ENCODE measurements at regions not wholly inside any gene's neighbourhood (a gene's known extent, or its start where the extent isn't known, plus 50 kb on each side); places are given as distances from the start of the nearest gene placed in this dataset.

DNA sequence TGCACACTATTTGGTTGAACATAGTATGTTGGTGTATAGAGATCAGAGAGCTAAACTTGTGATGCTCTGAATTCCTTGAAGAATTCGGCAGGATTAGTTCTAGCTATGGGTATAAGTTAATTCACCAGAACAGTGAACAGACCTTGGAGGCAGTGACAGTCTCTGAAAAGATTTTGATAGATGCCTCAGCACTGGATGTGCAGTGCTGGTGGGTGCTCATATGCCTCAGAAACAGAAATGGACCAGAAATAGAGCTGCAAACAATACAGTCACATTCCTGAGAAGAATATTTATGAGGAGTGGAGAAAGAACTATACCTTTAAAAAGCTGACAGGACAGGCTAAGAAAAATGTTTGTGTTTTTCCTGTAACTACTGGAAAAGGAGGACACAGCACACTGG lies 747.7 kb downstream of the KCTD16 start:
- DNase-seq: no peak

DNA sequence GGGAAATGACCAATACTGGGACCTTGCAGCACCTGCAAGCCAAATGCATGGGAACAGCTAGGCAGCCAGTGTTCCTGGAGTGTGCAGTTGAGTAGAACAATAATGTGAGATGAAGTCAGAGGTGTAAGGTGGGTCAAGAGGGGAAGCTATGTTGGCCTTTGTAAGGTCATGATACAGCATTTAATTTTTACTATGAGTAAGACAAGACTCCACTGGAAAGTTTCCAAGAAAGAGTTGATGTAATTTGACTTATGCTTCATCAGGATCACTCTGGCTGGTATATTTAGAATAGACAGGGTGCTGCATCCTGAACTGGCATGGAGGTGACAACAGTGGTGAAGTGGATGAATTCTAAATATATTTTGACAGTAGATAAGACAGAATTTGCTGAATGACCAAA lies 744.8 kb downstream of the KCTD16 start:
- no peak for DNase-seq

DNA sequence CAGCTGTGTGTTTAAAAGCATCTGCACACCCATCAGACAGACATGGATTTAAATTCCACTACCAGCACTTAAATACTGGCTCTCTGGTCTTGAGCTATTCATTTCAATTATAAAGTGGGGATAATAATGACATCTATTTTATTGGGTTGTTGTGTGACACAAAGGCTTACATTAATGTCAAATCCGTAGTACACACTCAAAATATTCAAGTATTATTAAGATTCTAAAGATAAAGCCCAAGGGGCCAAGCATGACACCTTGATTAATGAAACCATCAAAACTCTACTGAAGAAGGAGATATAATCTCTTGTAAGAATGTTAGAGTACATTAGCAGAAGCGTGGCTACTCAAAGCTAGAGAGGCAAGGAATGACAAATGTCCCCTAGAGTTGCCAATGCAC lies 743.0 kb downstream of the KCTD16 start:
- peak; percentile 62 to 66 for DNase-seq

DNA sequence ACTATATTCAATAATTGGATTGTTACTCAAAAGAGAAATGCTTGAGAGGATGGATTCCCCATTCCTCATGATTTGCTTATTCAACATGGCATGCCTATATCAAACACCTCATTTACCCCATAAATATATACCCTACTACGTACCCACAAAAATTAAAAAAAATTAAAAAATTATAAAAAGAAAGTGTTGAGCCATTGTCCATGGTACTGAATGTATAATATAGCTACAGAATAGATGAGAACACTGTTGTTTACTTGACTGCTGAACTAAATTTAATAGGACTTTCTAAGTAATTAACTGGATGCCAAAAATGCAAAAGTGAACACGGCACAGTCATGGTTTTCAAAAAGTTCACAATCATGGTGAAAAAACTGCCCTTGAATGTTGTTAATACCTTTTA lies 725.8 kb downstream of the KCTD16 start:
- DNase-seq: no peak

DNA sequence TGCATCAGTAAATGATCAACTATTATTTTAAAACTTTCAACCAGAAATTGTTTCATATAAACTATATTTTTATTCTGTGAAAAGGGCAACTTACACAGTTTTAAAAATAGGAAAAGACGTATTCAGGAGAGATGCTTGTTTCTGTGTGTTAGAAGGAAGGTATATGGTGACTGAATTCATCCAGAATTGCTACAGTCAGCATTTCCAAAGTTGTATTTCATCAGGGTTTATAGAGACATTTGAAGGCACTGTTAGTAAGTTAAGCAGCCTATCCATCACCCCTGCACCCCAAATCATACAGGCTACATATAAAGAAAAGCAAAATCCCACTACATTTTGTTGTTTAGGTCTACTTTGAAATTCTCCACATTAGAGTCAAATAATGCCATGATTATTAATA lies 716.0 kb downstream of the KCTD16 start:
- no peak for DNase-seq

DNA sequence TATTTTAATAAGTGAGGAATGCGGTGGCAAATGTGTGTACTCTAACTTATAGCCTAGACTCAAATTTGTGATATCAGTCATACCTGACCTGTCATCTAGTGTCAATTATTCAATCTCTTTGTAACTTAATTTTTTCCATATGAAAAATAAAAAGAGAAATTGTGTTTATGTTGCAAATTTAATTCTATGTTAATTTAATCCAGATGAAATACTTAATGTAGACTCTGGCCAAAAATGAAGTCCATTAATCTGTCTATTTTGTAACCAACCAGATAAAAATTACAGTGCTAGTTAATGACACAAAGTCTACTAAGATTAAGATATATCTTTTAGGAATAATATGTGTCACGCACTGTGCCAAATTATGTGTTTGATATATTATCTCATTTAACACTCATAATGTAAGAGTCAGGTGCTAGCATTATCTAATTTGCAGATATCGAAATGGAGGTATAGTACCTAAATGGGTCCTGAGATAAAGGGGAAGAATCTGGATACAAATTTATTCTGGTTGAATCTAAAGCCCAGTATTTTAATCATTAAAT lies 712.1 kb downstream of the KCTD16 start:
- DNase-seq: no peak

DNA sequence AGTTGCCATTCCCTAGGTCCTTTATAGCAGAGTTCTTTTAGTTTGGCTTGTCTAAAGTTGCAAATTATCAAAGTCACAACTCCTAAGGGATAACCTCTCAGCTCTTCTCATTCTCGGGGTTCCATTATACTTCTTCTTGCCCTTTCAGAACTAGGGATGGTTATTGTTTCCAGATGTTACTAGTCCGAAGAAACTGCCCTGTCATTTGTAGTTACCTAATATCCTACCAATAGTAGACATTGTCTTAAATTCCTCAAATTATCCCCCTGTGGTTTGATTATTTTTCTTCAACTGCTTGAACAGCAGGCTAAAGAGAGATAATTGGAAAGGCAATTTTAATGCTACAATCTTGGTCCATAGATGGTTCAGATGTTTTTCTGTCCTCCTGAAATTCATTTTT lies 709.8 kb downstream of the KCTD16 start:
- DNase-seq: no peak

DNA sequence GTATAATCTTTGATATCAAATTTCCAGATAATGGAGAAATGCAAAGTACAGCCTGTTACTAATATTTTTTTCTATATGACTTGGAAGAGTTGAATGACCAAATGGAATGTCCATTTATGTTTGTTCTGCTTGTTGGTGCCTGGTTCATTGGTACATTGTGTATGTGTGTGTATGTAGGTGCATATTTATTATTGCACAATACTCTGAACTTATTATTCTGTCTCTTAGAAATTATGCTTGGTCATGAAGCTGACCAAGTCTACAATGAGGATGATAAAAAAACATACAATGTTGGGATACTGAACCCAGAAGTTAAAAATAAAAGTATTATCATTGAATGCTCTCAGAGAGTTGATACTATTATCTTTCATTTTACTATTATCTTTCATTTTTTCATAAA lies 706.3 kb downstream of the KCTD16 start:
- DNase-seq: no peak

DNA sequence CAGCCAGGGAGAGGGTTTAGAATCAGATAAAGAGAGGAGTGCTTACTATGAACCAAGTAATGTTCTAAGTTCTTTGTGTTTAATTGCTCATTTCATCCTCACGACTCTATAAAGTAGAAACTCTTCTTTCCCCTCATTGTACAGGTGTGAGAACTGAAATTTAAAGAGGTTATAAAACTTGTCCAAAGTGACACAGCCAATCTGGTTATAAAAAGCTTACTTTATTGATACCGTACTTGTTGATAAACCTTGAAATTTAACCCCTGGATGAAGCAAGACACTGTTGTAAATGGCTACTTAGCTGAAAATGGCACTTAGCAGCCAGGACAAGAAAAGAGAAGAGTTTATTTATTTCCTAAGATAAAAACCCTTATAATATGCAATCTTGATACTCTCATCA lies 702.4 kb downstream of the KCTD16 start:
- no peak for DNase-seq

DNA sequence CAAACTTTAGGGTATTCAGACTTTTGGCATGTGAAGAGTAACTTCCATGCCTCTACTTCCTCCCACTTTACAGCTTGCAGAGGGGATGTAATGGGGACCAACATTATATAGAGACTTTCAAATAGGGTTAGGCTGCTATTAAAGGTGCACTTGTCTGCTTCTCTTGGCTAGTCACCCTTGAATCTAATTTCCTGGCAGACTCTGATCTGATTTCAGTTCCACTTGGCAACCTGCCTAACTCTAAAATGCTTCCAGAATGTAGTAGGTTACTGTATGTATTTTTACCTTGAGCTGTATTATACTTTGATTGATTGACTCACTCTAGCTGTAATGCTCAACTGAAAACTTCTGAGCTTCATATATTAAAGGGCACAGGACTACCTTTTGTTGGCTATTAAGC lies 693.4 kb downstream of the KCTD16 start:
- DNase-seq: no peak

DNA sequence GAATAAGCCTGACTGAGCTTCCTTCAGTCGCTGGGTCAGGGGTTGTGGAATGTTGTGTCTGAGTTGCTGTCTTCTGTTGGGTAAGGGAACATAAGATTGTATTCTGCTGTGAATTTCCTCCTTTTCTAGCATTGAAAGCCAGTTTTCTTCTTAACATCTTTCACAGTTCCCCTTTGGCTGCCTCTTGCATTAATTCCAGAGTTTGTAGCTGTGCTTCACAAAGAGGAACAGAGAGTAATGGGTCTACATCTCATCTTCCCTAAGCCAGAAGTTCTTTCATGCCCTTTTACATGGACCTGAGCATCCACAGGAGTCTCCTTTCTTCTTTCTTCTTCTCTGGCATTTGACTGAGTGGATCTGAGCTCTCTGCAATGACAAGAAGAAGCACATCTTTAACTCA lies 686.8 kb downstream of the KCTD16 start:
- no peak for DNase-seq

DNA sequence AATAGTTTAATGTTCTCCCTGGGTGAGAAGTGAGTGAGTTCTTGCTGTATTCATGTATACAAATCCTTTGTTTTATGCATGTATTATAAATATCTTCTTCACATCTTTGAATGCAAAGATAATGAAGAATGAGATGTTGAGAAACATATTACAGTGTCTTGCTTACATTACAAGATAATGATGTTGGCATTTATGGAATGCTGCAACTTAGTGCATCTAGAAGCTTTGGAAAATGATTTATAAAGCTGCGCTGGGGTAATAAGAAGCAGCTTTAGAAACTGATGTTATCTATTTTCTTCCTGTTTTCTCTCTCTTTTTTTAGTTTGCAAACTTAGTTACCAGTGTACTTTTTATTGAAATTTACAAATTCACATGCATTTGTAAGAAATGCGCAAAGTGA lies 673.4 kb downstream of the KCTD16 start:
- DNase-seq: no peak

DNA sequence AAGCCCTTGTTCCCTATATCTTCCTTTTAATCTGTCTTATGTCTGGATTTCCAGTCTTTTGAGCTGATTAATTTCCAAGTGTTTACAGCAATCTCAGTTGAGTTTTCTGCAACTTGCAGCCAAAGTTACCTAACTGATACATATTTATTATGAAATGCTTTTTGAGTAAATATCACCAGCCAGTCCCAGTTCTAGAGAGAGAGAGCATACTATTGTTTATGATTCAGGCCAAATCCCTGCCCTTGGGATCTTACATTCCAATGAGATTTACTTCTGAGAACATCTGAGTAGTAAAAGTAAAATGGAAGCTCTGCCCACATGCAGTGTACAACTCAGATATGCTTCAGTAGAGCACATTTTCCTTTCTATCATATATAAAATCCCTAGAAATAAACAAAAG lies 661.7 kb downstream of the KCTD16 start:
- no peak for DNase-seq

DNA sequence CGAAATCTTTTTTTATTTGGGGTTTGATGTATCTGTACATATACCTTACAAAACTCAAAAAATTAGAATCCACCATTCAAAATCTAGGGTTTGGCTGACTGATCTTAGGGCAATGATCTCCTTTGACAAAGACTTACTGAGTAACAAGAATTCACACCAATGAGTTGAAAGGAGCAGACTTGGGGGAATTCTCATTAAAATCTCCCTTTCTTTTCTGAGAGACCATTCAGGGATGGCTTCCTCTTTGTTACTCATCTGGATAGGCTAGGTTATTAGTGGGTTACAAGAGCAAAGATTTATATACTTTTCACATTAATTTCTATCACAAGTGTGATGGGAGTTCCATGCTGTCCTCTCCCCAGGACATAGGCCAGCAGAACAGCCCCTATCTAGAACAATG lies 661.0 kb downstream of the KCTD16 start:
- no peak for DNase-seq

DNA sequence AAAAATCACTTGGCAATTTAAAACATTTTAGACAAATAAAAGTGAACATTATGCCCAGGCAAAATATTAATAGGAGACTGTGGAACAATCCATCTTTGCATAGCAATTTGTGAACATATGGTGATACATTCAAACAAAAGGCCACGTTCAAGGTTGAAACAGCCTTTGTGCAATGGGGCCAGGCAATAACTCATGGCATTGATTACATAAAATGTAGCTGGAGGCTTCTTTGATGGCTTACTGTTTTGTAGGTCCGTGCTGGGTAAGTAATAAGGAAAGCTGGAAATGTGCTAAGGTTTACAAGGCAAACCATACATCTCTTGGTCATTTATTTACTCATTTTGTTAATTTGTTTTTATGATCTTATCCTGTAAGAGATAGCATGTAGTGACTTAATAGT lies 651.8 kb downstream of the KCTD16 start:
- no peak for DNase-seq

DNA sequence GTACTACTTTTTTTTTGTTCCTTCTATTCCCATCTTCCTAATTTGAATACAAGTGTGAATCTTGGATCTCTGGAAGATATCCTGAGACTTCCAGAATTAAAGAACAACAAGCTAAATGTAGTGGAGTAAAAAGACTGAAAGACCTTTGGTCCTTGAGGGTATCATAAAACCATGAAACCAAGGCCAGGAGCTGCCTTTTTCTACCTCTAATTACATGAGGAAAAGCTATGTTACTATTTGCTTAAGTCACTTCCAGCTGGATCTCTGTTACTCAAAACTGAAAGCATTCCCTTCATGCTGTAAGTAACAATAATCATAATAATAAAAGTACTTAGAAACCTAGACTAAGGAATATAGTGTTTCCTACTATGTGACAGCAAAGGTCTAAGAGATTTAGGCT lies 649.6 kb downstream of the KCTD16 start:
- DNase-seq: no peak

DNA sequence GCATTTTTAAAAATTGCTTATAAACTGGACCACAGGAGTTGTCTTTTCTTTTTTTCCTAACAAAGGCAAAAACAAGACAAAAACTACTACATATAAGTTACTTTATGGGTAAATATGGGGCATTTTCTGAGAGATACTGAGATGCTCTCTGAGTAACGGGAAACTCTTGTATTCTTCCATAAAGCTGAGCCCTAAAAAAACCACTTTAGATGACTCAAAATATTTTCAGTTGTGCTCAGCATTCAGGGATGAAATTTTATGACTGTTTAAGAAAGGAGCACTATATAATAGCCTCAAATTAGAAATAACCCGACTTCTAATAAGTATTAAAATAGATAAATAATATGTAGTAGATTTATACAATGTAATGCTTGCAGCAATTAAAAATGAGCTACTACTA lies 644.5 kb downstream of the KCTD16 start:
- no peak for DNase-seq

DNA sequence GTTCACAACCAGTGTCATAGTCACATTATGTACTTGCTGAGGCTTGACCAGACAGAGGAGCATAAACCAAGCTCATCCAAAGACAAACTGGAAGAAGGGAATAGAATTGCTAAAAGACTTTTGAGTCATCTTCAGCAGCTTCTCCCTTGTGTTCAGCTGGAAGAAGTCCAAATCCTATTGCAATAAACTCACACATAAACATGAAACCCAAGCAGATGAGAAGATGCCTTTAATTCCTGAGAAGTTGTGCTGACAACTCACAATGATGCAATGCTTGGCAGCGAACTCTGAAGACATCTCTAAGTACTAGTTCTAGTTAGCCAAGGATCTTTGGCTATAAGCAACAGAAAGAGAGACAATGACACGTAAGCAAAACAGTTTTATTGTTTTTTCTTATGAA lies 642.1 kb downstream of the KCTD16 start:
- DNase-seq: no peak

DNA sequence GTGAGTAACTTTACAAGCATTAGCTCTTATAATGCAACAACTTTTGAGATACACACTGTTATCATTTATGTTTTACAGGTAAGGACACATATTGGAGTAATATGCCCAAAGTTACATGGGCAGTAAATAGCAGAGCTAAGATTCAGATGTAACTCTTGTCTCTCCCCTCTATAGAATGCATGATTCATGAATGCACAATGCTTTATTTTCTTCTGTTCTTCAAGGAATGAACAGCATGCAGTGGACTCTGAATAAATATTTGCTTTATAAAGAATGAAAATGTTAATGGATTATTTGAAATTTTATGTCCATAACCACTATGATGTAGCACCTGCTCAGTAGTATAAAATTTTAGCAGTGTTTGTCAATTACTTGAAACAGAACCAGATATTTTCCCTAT lies 629.5 kb downstream of the KCTD16 start:
- DNase-seq: no peak

DNA sequence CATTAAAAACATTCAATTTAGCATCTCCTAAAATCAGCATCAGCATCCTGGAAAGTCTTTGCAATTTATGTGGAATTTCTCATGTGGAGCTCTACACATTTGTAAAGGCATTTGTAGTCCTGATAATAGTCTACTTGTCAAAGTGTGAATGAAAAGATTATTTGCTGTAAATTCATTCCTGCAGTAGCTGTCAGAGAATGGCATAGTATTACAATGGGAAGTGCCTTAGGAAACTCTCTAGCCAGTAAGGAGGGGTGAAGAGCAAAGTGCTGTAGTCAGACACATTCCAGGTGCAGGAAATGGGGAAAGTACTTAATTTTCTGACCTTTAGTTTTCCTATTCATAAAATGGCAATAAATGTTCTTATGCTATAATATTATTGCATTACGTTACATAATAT lies 627.9 kb downstream of the KCTD16 start:
- DNase-seq: no peak

DNA sequence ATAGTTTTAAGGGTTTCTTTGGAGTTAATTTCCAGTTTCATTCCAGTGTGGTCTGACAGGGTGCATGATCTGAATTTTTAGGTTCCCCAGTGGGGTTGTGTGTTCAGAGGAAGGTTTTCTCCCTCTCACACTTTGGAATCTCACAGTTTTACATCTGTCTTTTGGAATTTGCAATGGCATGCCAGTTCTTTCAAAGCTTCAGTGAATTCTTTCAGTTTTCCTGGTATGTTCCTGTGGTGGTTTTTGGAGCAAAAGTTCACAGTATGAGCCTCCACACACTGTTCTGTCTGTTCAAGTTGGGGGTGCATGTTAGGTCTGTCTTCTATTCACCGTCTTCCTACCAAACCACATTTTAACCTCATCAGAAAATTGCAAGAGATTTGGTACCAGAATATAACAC lies 624.2 kb downstream of the KCTD16 start:
- DNase-seq: no peak

DNA sequence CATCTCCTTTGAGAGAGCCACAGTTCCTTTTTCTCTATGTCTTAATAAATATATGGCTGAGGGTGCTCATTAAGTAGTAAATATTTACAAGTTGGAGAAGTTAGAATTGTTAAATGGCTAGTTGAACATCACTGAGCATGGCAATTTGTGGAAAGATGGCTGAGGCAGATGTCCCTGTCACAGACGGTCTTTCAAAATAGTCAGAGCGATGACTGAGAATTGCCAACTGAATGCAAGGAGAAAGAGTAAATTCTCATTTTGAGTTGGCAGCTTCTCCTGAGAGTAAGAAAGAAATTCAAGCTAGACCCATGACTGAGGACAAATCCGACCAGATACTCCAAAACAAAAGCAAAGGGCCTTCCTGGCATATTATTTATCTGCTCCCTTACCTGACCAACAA lies 617.9 kb downstream of the KCTD16 start:
- no peak for DNase-seq

DNA sequence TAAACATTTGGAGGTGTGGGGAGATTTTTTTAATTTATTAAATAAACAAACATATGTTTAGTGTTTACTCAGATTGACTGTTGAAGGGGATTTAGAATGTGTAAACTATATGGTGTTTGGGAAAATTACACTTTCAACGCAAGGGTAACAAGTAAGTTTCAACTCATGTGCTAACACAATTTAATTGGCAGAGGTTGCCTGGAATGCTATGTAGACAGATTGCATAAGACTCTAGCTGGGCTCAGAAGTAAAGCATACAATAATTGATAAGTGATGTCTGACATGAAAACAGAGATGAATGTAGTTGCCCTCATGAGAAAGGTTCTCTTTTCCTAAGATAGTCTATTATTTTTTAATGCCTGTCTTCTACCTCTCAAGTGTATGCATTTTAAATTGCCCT lies 617.4 kb downstream of the KCTD16 start:
- DNase-seq: no peak

DNA sequence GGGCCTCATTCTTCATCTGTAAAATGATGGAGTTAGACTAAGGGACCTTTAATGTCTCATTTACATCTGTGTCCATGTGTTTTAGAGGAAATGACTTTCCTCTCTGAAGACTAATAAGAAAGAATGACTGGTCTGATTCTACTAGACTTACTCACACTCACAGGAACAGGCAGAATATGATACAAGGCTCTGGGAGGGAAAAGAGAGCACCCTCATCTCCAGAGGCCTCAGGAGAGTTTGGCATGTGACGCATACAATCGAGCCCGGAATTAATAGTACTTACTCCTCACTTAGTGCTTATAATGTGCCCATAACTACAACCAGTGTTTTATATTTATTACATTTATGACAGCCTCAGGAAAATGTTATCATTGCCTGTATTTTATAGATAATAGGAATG lies 608.7 kb downstream of the KCTD16 start:
- DNase-seq: no peak

DNA sequence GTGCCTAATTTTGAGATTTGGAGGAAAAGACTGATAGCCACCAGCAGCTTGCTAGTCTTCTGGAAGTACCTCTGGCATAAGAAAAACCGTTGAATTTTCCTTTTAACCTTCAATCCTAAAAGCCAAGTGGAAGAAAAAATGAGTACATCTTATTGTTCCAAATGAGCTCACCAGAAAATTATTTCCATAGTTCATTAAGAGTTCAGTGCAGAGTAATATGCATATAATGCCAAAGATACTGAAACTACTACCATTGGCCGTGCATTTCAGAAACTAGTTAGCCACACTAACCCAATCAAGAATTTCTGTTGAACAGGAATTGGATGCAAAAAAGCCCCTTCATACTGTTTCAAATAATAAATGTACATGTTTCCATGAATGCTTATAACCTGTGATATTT lies 607.9 kb downstream of the KCTD16 start:
- no peak for DNase-seq

DNA sequence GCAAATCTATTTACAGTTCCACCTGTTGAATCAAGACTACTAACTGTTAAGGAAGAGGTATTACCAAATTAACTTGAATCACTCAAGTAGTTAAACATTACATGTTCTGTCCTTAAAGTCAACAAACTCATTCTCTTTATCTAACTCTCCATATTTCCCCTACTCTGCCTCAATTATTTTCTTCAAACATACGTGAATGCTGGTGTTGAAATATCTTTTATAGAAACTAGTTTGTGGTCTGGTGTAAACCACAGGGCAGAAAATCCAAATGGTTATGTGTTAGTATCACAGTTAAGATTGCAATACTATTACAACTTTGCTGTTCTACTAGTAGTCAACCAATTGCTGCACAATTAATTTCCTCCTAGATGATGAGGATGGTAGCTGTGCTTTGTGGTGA lies 603.5 kb downstream of the KCTD16 start:
- no peak for DNase-seq
